HG02588 (cell line): ENCODE measurements at regions not wholly inside any gene's neighbourhood (a gene's known extent, or its start where the extent isn't known, plus 50 kb on each side); places are given as distances from the start of the nearest gene placed in this dataset.

Experiments
- ATAC-seq: cut with Tn5 transposase; IDR thresholded peaks from one replicate; pipeline ENCODE4 v1.9.1; 2021; ENCODE audit warnings: mild to moderate bottlenecking, moderate library complexity; ENCODE audit not compliant: unreplicated experiment

DNA sequence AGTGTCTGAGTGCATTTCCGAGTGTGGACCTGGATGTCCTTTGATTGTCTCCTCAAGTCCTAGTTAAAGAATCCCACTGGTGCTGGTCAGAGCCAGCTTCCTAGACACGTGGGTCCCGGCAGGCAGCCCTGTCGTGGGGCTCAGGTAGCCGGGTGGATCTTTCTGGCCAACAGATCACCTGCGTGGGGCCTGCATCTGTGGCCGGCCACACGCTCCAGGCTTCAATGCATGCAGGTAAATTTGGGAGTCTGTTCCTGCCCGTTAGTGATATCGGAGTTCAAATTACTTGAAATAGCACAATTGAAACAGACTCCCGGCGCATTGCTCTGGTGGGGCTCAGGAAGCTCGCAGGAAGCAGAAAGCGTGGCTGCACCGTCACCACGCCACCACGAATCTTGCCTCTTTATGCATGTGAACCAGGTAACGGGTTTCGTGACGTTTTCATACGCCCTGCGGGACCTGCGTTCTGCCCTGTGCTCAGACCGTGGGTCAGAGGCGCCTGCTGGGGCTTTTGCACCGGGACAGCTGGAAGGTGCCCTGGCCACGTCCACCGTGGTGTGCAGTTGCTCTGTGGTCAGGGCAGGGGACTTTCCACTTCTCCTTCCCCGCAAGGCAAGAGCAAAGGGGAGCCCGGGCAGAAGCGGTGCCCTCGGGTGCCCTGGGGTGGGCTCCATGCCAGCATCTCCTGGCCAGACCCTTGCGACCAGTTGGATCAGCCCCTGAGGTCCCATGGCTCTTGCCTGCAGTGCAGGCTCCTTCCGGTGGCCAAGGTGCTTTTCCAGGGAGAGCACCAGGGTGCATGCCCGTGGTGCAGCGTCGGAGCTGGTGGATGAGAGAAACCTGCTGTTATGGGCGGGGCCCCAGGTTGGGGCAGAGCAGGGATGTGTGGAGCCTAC is 803.5 kb downstream of the BRD1 start:
- ATAC-seq = no peak

DNA sequence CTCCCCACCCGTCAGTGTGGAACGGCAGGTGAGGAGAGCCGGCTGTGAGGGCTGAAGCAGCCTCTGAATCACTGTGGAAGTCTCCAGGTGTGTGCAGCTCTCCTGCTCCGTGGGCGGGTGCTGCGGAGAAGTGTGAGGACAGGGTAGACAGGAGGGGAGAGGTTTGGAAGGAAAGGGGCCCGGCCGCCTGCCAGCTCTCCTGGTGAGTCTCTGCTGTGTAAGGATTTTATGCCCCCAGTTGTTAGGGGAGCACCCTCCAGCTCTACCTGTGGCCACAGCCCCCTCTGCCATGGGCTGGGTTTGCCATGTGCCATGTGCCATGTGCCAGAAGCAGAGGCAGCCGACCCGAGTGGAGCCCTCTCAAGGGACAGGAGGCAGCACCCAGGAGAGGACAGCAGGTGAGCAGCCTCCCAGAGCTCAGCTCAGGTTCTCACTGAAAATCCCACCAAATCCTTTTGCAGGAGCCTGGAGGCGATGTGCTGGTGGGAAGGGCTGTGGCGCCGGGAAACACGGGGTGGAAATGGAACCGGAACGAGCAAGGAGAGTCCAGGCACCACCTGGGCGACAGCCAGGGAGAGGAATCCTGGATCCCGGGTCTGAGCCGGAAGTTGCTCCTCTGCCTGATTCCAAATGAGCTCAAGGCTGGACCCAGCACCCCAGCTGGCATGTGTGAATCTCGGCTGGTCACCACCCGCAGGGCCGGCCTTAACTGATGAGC is 804.4 kb downstream of the BRD1 start:
- no peak for ATAC-seq

DNA sequence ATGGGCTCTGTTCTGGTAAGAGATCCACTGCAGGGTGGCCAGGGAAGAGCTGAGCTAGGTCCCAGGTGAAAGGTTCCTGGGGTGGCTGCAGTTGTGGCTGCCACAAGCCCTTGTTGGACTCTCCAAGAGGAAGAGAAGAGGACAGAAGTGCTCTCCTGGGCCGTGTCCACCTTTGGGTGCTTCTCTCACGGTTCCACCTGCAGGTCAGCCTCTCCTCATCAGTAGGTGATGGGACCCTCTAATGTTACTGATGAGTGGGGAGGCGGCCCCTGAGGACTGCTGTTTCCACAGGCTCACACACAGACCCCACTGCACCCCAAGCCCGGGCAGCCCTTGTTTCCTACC is 804.9 kb downstream of the BRD1 start:
- ATAC-seq = no peak

DNA sequence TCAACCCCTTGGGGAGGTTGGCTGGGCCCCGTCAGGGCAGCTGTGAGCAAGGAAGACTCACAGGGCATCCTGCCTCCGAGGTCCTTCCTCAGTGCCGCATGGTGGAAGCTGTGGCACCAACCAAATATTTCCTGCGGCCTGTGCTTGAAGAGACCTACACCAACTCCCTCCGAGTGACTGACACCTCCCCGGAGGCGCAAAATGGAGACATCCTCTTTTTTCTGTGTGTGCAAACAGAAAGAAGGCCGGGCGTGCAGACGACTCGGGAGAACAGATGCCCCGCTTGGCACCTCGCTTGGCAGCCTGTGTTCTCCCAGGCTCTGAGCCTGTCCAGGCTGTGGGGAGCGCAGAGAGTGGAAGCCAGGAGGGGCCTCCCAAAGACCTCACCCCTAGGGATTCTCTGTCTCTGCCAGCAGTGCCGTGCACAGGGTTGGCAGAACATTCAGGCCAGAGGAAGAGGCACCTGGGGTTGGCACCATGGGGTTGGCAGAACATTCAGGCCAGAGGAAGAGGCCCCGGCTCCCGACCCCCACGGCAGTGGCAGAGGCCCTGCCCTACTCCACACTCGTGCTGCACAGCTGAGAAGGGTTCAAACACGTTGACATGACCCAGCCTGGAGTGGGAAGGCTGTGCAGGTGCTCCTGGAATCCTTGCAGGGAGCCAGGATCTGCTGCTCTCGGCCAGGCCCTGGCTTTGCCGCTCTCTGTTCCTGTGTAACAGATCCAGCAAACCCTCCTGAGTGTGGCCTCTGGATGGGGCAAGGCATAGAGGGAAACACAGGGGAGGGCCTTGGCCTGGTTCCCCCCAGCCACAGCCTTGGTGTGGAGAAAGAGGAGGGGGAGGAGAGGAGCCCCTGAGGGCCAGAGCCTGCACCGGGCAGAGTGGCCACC is 805.5 kb downstream of the BRD1 start:
- no peak for ATAC-seq

DNA sequence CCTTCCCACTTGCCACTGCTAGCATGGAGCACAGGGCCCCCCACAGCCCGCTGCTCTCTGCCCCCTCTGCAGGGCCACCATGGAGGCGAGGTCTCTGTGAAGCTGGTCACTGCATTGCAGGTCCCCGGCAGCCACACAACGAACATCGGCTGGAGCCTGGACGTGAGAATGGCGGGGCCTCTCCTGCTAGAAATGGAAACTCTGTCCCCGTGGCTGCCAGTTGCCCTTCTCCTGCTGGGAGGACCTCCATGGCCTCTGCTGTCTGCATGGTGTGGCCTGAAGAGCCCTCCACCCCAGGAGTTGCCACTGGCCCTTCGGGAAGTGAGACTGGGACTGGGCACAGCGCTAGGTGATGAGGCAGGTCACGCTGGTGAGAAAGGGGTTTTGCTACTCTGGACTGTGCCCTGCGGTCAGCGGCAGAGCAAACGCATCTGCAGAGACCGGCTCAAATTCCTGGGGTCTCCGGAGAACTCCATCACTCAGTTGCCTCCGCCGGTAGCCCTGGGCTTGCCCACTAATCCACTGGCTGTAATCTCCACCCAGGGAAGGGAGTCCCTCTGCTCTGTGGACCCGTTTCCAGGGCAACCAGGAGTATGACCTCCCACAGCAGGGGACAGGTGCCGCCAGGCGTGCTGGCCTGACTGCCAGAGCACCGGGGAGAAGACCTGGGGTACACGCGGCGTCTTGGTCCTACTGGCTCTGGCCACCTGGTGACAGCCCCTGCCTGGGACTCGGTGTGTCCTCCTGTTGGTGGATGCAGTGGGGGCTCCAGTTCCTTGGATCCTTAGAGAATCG is 806.3 kb downstream of the BRD1 start:
- no peak for ATAC-seq

DNA sequence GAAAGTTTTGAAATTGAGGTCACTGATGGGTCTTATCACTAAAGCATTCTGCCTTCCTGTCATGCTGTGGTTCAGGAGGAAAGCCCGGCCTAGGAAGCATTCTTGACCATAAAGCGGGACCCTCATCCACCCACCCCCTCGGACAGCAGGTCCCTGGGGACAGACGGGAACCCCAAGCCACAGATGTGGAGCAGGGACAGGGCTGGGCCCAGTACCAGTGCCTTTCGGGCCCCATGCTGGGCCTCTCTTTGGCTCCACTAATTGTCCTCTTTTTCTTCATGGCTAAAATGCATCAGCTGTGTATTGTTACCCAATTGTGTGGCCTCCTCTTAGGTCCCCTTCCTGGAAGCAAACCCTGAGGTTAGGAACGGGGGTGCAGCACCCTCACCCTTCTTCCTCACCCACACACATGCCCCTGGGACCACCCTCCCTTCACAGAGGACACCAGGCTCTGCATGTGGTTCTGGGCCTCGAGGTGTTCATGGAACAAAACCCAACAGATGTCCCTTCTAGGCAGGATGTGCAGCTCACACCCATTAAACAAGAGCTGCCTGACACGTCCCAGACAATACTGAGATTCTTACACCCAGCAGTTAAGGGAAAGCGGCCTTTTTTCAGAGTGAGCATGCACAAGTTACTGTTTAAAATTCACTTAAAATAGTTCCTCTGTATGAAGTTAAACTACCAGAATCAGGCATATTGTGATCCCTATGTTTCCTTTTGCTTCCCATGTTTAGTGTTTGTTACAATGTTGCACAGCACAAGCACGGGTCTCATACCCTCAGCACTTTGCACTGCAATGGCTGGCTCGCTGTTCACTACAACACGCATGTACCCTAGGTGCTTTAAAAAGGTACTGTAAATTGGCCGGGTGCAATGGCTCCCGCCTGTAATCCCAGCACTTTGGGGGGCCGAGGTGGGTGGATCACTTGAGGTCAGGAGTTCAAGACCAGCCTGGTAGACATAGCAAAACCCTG is 807.6 kb downstream of the BRD1 start:
- no peak for ATAC-seq

DNA sequence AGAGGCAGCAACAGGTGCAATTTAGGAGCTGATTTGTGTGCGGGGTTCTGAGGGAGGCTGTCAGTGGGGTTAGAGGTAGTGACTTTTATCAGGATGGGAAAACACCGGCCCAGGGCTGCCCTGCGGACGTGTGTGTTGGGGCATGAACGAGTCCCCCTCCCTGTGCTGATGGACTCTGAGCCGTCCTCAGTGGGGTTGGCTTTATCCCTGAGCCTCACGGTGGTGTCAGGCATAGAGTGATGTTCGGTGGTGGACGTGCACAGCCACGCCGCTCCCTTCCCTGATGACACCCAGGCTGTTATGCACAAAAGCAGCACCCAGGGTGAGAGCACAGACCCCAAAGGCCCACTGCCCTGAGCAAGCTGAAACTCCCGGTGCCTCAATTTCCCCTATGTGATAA is 809.1 kb downstream of the BRD1 start:
- ATAC-seq = no peak

DNA sequence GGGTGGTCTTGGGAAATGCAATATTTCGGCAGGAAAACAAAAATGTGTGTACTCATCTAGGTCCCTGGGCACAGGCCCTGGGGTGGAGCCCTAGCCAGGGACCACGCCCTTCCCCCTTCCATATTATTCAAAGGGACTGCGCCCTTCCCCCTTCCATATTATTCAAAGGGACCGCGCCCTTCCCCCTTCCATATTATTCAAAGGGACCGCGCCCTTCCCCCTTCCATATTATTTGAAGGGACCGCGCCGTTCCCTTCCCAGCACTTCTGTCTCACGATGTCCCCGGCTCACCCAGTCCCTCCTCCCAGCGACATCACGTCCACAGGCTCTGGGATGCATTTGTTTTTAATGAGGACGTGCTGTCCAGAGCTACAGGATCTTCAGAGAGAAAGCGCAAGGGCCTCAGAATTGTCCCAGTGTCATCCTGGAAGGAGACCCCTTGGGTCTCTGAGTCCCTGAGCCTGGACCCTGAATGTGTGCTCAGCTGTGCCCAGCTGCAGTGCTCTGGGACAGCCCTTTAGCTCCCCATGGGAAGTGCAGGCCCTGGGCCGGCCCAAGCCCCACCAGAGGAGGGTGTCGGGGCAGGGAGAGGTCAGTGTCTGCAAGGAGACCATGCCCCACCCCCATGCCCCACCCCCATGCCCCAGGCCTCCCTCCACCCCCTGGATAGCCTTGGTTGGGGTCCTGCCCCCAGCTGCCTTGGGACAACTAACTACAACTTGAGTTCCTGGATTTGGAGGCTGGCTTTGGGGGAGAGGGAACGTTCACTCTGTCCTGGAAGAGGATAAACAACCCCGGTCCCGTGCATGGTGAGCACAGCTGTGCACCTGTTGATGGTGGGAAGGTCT is 810.0 kb downstream of the BRD1 start:
- ATAC-seq = no peak

DNA sequence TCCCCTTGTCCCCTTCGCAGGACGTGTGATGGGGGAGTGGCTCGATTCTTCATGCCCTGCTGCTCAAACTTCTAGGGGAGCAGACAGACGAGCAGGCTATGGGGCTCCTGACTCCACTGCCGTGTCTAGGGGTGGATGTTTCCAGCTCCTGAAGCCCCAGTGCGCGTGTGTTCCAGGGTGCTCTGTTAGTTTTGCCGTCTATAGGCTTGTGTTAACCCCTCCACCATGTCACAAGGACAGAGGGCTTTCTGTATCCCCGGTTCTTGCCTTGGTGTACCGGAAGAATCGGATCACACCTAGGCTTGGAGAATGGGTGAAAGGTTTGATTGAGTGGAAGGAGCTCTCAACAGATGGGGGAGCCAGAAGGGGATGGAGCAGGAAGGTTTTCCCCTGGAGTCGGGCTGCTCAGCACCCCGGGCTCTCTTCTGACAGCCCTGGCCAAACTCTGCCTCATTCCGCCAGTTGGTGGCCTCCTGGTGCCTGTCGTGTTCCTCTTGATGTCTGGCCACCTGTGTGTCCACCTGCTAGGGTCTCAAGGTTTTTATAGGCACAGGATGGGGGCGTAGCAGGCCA is 810.7 kb downstream of the BRD1 start:
- no peak for ATAC-seq

DNA sequence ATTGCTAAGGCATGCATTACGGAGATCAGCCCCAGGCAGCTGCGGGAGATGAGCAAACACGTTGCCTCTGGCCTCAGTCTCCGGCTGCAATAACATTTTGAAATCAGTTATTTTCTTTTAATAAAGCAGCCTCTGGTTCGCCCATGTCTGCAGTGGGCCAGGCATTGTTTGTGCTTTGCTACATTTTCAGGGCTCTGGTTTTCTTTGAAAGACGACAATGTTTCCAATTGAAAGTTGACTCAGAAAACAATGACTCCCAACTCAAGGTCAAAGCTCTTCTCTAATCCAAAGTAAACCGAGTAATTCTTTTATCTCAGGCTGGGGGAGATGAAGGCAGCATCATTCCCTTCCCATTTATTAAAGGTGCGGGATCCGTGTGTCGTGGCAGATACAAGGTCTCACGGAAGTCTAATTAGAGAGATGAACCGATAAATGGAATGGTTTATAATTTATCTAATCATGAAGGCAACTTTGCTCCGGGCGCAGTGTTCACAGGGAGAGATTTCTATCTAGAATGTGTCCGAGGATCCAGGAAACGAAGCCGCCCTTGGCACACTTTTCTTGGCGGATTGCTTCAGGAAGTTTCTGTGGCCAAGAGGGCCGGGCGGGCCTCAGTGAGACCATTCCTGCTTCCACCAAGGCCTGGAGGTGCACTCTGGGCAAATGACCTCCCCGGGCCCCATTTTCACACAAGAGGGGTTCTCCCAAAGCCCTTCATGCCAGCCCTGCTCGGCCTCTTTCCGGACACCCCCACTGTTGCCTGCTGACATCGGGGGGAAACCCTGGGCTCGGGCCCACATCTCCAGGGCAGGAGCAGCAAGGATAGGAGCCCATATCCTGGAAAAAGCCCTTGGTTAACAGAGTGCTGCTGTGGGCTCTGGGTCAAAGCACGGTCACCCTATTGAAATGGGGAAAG is 811.4 kb downstream of the BRD1 start:
- no peak for ATAC-seq

DNA sequence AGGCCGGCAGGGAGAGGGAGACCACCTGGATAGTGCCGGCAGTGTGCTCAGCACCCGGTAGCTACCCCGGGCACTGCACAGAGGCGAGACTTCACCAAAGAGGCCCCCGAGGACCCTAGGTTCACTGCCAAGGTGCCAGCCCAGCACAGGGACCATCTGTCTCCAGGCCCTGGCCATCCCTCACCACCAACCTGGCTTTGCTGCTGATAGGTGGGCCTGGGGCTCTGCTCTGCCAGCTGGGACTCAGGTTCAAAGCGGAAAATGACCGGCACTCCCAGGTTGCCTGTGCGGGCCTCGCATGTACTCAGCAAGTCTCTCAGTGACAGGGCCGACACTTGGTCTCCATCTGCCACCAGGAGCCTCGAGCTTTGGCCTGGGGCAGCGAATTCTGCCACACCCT is 812.2 kb downstream of the BRD1 start:
- no peak for ATAC-seq

DNA sequence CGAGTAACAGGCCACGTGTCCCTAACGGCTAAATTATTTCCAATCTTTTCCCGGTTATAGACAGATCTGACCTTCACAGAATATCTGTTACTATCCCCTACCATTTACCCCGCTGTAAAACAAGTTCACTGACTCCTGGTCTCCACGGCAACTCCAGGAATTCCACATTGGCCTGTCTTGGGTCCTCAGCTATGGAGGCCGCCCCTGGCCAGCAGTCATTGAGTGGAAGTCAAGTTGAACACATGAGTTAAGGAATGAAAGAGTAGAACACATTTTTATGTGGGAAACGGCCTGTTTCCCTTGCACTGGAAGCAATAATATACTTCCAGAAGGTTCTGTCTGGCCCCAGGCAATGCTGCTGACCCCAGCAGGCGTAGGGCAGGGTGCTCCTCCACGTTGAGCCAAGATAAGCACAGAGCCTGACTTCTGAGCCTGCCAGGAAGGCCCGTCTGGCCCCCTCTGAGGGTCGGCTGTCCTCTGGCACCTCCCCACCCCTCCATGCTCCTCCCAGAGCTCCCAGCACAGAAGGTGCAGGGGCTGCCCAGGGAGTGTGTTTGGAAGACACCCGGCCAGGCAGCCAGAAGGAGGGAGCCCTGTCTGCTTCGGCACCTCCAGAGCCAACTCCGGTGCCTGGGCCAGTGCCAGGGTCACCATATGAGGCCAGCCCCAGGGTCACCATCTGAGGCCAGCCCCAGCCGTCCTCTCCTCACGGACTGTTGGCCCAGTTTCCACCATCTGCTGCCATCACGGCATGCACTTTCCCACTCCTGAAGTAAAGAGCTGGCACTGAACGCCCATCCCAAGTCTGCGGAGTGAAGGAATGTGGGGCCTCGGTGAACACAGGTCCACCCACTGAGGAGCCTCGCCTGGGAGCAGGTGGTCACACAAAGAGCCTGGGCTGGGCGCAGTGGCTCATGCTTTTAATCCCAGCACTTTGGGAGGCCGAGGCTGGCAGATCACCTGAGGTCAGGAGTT is 813.2 kb downstream of the BRD1 start:
- ATAC-seq = no peak

DNA sequence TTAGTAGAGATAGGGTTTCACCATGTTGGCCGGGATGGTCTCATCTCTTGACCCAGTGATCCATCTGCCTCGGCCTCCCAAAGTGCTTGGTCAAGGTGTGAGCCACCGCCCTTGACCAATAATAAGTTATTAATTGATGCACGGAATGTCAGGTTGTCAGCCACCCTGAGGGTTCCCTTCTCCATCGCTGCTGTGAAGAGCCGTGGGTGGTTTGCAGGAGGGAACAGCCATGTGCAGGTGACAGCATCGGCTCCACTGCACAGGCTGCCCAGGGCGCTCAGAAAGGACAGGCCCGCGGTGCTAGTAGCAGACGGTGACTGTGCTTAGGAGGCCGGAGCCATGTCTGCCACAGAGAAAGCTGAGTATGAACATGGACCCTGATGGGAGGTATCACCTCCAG is 814.0 kb downstream of the BRD1 start:
- no peak for ATAC-seq

DNA sequence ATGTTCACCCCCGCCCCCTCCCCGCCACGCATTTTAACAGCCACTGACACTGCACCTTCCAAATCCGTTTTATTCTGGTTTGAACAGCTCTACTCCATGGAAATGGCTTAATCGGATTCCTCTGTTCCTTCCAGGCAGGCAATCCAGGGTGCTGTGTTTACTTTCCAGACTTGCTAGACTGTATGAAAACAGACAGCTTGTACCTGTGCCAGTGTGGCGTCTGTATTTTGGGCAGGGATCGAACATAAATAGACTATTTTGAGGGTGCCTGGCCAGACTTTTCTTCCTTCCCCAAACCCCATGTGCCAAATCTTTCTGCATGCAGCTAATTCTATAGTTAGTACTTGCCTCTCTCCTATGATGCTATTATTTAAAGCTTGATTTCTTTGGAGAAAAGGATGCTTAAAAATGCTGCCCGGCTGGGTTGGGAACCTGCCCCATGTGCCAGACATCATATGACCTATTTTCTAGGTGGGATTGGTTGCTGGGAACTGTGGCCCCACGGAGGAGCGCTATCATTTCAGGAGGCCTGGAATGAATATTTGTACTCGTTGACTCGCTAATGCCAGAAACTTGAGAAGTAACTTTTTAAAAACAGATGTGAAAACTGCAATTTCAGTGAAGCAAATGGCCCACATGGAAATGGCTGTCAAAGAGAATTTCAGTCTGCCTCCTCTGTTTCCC is 814.8 kb downstream of the BRD1 start:
- no peak for ATAC-seq
